ENCODE measurements at regions not wholly inside any gene's neighbourhood (a gene's known extent, or its start where the extent isn't known, plus 50 kb on each side); places are given as distances from the start of the nearest gene placed in this dataset.

- TF ChIP-seq CTCF (IDR thresholded peaks at IDR 0.05) (no peak), POLR2A (IDR thresholded peaks at IDR 0.05) (no peak)
Measured at GRCh38 chr16:79379095-79379494, 221.4 kb downstream of the MAF start.
